Spleen (tissue), 11 donors: ENCODE measurements at regions not wholly inside any gene's neighbourhood (a gene's known extent, or its start where the extent isn't known, plus 50 kb on each side); places are given as distances from the start of the nearest gene placed in this dataset.

Source experiments
- DNase-seq: peaks from one replicate; pipeline ENCODE4 v3.0.0-alpha.2; 2020
- H3K27ac ChIP-seq, 8 donors: fragments of 200-600 bp; sonication (generic) in 7 of 8; 1 replicate in 4 of 8; 2 replicates in 4 of 8; pipeline versions ENCODE4 v1.5.0 to v1.8.0; 2016 to 2021; ENCODE audit warnings: inconsistent platforms in 4 of 8, mild to moderate bottlenecking in 4 of 8, moderate library complexity in 1 of 8
- H3K27me3 ChIP-seq, 7 donors: fragments of 200-600 bp; sonication (generic) in 6 of 7; replicated peaks in 1 of 7; 1 replicate in 4 of 7; 2 replicates in 3 of 7; pipeline versions ENCODE4 v1.5.0 to v1.8.0; 2016 to 2021; ENCODE audit warnings: inconsistent platforms in 3 of 7, mild to moderate bottlenecking in 1 of 7
- H3K36me3 ChIP-seq, 6 donors: fragments of 200-600 bp; sonication (generic) in 5 of 6; 1 replicate in 4 of 6; 2 replicates in 2 of 6; pipeline versions ENCODE4 v1.5.0 to v1.8.0; 2016 to 2021; ENCODE audit warnings: inconsistent platforms in 2 of 6
- H3K4me1 ChIP-seq, 6 donors: fragments of 200-600 bp; sonication (generic) in 5 of 6; 1 replicate in 3 of 6; 2 replicates in 3 of 6; pipeline versions ENCODE4 v1.5.0 to v1.8.0; 2016 to 2021; ENCODE audit warnings: inconsistent platforms in 3 of 6
- H3K4me3 ChIP-seq, 8 donors: fragments of 200-600 bp; sonication (generic) in 7 of 8; 1 replicate in 4 of 8; 2 replicates in 4 of 8; pipeline versions ENCODE4 v1.5.0 to v1.8.0; 2016 to 2021; ENCODE audit warnings: inconsistent platforms in 4 of 8, mild to moderate bottlenecking in 4 of 8, moderate library complexity in 2 of 8
- H3K9me3 ChIP-seq, 8 donors: fragments of 200-600 bp; sonication (generic) in 7 of 8; 1 replicate in 4 of 8; 2 replicates in 4 of 8; pipeline versions ENCODE4 v1.5.0 to v1.8.0; 2016 to 2021; ENCODE audit warnings: inconsistent platforms in 4 of 8
- POLR2A ChIP-seq, 3 donors: fragments of 450-650 bp; IDR thresholded peaks; one replicate each; pipeline ENCODE4 v1.5.1; 2017; ENCODE audit warnings: antibody characterized with exemption in 3 of 3, mild to moderate bottlenecking in 1 of 3
- POLR2AphosphoS5 ChIP-seq, 3 donors: sonication (generic); formaldehyde crosslinking; IDR thresholded peaks; one replicate each; pipeline ENCODE4 v1.5.1; 2017; ENCODE audit warnings: antibody characterized with exemption in 3 of 3
- WGBS, 5 donors: extraction: QIAGEN DNeasy Blood & Tissue Kit in 3 of 5; methylation state at CpG; one replicate each; pipeline versions ENCODE4 v1.1.5 to v1.1.7; 2013 to 2018; 5-methylcytosine and 5-hydroxymethylcytosine counted together
- intact Hi-C: fragments of 100-400 bp; cut with DNase I; formaldehyde crosslinking; loops from one replicate; pipeline ENCODE4 v1.15.0; 2023; ENCODE audit warnings: low total_unique reads
- TF ChIP-seq, protein P1 (sequence below), 11 experiments: fragments of 200-600 bp in 7 of 11; fragments of 450-650 bp in 4 of 11; sonication (generic) in 4 of 11; IDR thresholded peaks in 8 of 11; conservative IDR thresholded peaks in 3 of 11; 1 replicate in 7 of 11; 2 replicates in 4 of 11; pipeline versions ENCODE4 v1.4.0 to v1.8.0; 2016 to 2021; ENCODE audit warnings: antibody characterized with exemption in 11 of 11, inconsistent platforms in 4 of 11, mild to moderate bottlenecking in 1 of 11
- donor health status: healthy with polysubstance abuse.
- donor health status: DM: no; HTN: no; CAD: no; lungs with moderate emphysema.
- donor health status: DM: no; HTN: no; CAD: no.
- donor health status: Bipolar disorder and iron deficiency.
- donor health status: healthy.
- donor health status: DM: no; HTN: no; CAD: no.
- donor health status: DM: yes; HTN: yes; CAD: no.

DNA sequence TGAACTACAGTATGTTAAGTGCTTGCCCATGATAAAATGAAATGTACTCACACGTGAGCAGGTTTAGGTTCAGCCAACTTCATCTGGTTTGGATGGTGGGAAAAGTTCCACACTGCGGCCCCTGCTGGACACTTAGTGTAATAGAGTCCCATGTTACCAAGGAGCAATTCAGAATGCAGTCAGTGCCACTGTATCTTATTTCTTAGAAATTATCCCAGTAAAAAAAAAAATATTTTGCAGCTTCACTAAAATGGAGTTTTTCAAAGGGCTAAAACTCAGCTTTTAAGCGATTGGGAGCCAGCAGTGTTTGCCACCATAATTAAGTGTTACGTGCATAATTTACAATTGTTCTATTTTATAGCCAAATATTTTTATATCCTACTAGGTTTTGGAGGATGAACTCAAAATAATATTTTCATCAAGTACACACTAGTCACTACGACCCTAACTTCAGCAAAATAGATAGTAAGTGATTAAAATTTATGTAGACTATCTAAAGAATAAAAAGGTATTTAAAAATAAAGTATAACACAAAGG is 371.7 kb upstream of the GBE1 start:
- H3K4me3 ChIP-seq = no peak overlapping the region
- H3K36me3 ChIP-seq = no peaks in the 10 kb centered on the region
- intact Hi-C loops = no loop called here
- peaks cover 0 to 15% (median 0%) of the 10 kb centered on the region in 6 donors for H3K4me1 ChIP-seq
- H3K27me3 ChIP-seq = no peaks in the 10 kb centered on the region
- no peak overlapping the region for H3K27ac ChIP-seq
- 31 to 43% (median 36%) methylated on average over 5 of the region's 5 CpGs for WGBS, 5 donors
- no peaks in the 10 kb centered on the region for H3K9me3 ChIP-seq
- DNase-seq = peak; percentile 79
- TF ChIP-seq, protein P1, sequence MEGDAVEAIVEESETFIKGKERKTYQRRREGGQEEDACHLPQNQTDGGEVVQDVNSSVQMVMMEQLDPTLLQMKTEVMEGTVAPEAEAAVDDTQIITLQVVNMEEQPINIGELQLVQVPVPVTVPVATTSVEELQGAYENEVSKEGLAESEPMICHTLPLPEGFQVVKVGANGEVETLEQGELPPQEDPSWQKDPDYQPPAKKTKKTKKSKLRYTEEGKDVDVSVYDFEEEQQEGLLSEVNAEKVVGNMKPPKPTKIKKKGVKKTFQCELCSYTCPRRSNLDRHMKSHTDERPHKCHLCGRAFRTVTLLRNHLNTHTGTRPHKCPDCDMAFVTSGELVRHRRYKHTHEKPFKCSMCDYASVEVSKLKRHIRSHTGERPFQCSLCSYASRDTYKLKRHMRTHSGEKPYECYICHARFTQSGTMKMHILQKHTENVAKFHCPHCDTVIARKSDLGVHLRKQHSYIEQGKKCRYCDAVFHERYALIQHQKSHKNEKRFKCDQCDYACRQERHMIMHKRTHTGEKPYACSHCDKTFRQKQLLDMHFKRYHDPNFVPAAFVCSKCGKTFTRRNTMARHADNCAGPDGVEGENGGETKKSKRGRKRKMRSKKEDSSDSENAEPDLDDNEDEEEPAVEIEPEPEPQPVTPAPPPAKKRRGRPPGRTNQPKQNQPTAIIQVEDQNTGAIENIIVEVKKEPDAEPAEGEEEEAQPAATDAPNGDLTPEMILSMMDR (IDR thresholded peaks at IDR 0.05 in 8 of 11, conservative IDR thresholded peaks at IDR 0.05 in 3 of 11) = peak; percentile 41 to 81 (median 68)
- no peak for TF ChIP-seq POLR2AphosphoS5 (IDR thresholded peaks at IDR 0.05)

DNA sequence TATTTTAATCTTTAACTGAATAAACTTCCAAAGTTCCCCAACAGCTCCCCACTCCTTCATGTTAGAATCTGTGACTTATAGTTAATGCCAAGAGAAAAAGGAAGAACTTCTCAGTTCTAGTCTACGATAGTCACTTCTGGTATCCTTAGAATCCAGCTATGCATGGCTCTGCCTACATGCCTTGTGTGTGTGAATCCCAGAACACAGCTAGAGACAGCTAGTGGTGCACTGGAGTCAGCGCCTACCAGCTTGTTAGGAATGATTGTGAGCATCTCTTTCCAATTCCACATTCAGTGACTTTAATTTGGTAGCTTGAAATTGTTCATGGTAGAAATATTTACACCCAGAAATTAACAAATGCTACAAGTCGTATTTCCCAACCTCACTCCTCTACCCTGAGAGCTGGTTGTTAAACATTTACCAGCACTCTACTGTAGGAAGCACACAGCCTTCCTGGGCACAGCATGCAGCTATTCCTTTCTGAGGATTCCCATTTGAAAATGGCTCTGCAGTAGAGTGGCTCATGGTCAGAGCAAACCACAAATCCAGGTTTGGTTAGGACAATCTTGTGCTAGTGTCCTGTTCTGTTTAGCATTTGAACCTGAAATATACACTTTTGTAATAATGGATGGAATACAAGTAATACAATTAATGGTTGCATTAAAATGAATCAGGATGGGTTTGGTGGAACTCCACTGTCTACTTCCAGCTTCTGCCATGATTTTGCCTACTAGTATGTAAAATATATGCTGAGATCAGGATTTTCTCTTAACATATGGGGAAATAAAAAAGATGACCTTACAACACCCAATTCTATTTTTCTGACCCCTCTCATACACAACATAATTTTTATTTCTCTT is 371.0 kb upstream of the GBE1 start:
- Histone ChIP-seq H3K27me3 (no peaks in the 10 kb centered on the region), H3K27ac (no peak overlapping the region), H3K9me3 (no peaks in the 10 kb centered on the region), H3K4me3 (no peak overlapping the region), H3K4me1 (peaks cover 0 to 15% (median 0%) of the 10 kb centered on the region in 6 donors), H3K36me3 (no peaks in the 10 kb centered on the region)
- WGBS, 5 donors = 75 to 92% (median 87%) methylated on average over 3 of the region's 3 CpGs
- TF ChIP-seq POLR2AphosphoS5 (IDR thresholded peaks at IDR 0.05) = no peak
- TF ChIP-seq, protein P1 (IDR thresholded peaks at IDR 0.05 in 8 of 11, conservative IDR thresholded peaks at IDR 0.05 in 3 of 11) = no peak
- TF ChIP-seq POLR2A (IDR thresholded peaks at IDR 0.05) = no peak
- DNase-seq = no peak
- intact Hi-C loops = no loop called here

DNA sequence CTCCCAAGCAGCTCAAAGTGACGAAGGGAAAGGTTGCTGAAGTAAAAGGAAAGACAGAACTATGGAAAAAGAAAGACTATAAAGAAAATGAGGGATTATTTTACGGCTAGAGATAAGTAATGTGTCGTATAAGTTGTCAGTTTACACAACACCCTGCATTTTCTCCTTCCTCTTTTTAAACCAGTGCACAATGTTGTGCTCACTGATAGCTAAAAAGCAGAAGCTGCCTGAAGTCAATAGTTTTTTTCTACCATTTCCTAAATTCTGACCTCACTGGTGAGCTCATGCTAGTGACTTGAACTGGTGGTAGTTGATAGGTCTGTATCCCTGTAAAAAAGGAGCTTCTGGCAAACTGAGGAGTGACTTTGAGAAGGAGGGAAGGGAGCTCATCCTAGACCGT is 368.6 kb upstream of the GBE1 start:
- TF ChIP-seq POLR2A (IDR thresholded peaks at IDR 0.05) (no peak), POLR2AphosphoS5 (IDR thresholded peaks at IDR 0.05) (no peak)
- TF ChIP-seq, protein P1 (IDR thresholded peaks at IDR 0.05 in 8 of 11, conservative IDR thresholded peaks at IDR 0.05 in 3 of 11) = no peak
- Histone ChIP-seq H3K9me3 (no peaks in the 10 kb centered on the region), H3K4me1 (peaks cover 0 to 15% (median 0%) of the 10 kb centered on the region in 6 donors), H3K27me3 (no peaks in the 10 kb centered on the region), H3K4me3 (peak overlapping the region in 1 of 8 donors; percentile 47), H3K27ac (peak overlapping the region in 4 of 8 donors; percentile 55 to 75 (median 70)), H3K36me3 (no peaks in the 10 kb centered on the region)
- no peak for DNase-seq
- intact Hi-C loops = no loop called here
- 34 to 52% (median 42%) methylated on average over 4 of the region's 4 CpGs for WGBS, 5 donors

DNA sequence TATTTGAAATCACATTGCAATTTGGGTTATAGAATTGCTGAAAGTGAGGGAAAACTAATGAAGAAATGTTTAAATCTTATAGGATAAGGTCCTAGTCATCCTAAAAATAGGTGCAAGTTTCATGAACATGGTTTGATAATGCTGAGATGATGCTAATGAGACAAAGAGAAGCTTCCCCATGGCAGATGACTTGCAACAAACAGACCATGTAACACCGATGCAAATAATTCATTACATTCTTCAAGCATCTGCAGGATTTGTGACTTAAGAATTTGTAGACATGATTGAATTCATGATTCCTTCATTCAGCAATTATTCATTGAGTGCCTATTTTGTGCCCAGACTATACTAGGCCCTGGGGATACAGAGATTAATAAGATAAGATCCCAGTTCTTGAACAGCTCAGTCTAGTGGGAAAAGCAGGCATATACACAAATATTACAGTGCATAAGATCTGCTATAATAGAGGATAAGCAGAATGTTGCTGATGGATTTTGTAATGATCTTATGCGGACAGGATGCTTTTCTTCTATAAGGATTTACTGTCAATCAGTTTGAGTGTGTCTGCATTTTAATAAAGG is 367.9 kb upstream of the GBE1 start:
- H3K4me1 ChIP-seq = peaks cover 0 to 15% (median 0%) of the 10 kb centered on the region in 6 donors
- peak overlapping the region in 1 of 8 donors; percentile 47 for H3K4me3 ChIP-seq
- DNase-seq = no peak
- no peaks in the 10 kb centered on the region for H3K36me3 ChIP-seq
- intact Hi-C loops = no loop called here
- H3K27me3 ChIP-seq = no peaks in the 10 kb centered on the region
- no peak for TF ChIP-seq POLR2AphosphoS5 (IDR thresholded peaks at IDR 0.05)
- TF ChIP-seq, protein P1 (IDR thresholded peaks at IDR 0.05 in 8 of 11, conservative IDR thresholded peaks at IDR 0.05 in 3 of 11) = no peak
- no peak for TF ChIP-seq POLR2A (IDR thresholded peaks at IDR 0.05)
- no peaks in the 10 kb centered on the region for H3K9me3 ChIP-seq
- peak overlapping the region in 4 of 8 donors; percentile 55 to 75 (median 70) for H3K27ac ChIP-seq
- WGBS, 5 donors = 47 to 74% (median 65%) methylated on average over 2 of the region's 2 CpGs
